Bronchial epithelial cell (primary cell): ENCODE measurements at regions not wholly inside any gene's neighbourhood (a gene's known extent, or its start where the extent isn't known, plus 50 kb on each side); places are given as distances from the start of the nearest gene placed in this dataset.
A peak's percentile ranks its signal among the peaks of the same experiment; 100 is the strongest.
"Not testable (repeated sequence)": the region's sequence is repeated elsewhere in the genome, so short reads cannot be mapped to it uniquely, and the experiment has no call there.

Experiments used
- DNase-seq: peaks from one replicate; pipeline ENCODE4 v3.0.0-alpha.2; 2010; ENCODE audit warnings: low read depth
- FAIRE-seq: peaks from 2 replicates; lab custom pipeline; 2011; peaks lifted over from hg19 to GRCh38; lab: Jason Lieb, UNC
- H3K27me3 ChIP-seq: 2 replicates; pipeline ENCODE4 v1.5.1; 2011; ENCODE audit warnings: low read length; ENCODE audit not compliant: control insufficient read depth, insufficient read depth
- H3K36me3 ChIP-seq: 2 replicates; pipeline ENCODE4 v1.5.1; 2011; ENCODE audit warnings: low read length; ENCODE audit not compliant: control insufficient read depth, insufficient read depth
- H3K4me3 ChIP-seq: 2 replicates; pipeline ENCODE4 v1.5.1; 2011; ENCODE audit warnings: mild to moderate bottlenecking, low read depth, low read length, control low read depth
- CTCF ChIP-seq: IDR thresholded peaks from 2 replicates; pipeline ENCODE4 v1.5.1; 2011; ENCODE audit warnings: mild to moderate bottlenecking, moderate library complexity, low read length, control low read depth, inconsistent platforms; ENCODE audit not compliant: insufficient read depth, severe bottlenecking

- not testable (repeated sequence) for FAIRE-seq, H3K36me3 ChIP-seq
Measured at GRCh38 chr20:30723934-30724687, 533.4 kb upstream of the DEFB115 start.

DNA sequence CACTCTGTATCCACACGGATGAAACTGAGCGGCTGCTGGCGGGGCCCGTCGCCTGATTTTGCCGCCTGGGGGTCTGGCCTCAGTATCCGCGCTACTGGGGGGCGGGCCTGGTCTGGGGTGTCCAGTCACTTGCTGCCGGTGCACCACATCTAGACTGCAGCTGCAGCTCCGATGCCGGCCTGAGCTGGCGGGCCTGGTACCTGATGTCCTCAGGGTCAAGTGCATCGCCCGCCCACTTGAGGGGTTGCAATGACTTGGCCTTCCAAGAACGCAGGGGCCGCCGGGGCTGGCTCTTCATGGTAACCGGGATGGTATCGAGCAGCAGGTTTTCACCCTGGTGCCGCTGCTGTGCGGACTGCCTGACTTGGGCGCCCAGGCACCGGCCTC lies 532.8 kb upstream of the DEFB115 start:
- not testable (repeated sequence) for FAIRE-seq, H3K27me3 ChIP-seq, DNase-seq, H3K36me3 ChIP-seq
- peak overlapping the region; percentile 28 for H3K4me3 ChIP-seq

More at GRCh38 chr20:30723934-30724687, 533.4 kb upstream of the DEFB115 start:
- DNase-seq, result peak; percentile 28
- peak; percentile 23 for TF ChIP-seq CTCF
- peak overlapping the region; percentile 28 for H3K4me3 ChIP-seq
- H3K27me3 ChIP-seq, result not testable (repeated sequence)

- H3K27me3 ChIP-seq, FAIRE-seq, H3K36me3 ChIP-seq, H3K4me3 ChIP-seq, DNase-seq: not testable (repeated sequence)
Measured at GRCh38 chr20:30725188-30725587, 532.3 kb upstream of the DEFB115 start.

DNA sequence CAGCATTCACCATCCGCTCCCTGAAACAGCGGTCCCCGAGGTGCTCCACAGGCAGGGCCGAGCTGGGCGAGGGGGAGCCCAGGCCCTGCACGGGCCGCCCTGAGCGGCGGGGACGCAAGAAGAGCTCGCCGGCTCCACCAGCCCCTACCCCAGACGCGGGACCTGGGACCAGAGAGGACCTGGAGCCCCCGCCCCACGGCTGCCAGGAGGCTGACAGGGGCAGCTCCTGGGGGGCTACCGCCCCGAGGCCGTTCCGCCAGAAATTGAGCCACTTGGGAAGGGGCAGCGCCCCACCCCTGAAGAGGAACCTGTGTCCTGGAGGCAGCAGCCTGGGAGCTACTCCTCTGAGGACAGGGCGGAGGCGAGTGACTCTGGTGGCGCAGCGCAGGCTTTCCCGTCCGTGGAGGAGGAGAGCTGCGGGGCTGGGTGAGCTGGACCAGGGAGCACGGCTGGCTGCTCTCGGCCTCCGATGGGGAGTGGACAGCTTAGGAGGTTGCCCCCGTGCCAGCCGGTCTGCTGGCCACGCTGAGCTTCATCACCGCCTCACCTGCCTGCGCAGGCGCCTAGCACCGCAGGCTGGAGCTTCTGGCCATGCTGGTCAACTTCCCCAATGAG lies 529.1 kb upstream of the DEFB115 start:
- FAIRE-seq, H3K4me3 ChIP-seq, DNase-seq, H3K27me3 ChIP-seq, H3K36me3 ChIP-seq: not testable (repeated sequence)
